Lung (tissue), 11 donors: ENCODE measurements at regions not wholly inside any gene's neighbourhood (a gene's known extent, or its start where the extent isn't known, plus 50 kb on each side); places are given as distances from the start of the nearest gene placed in this dataset.

Experiments
- ATAC-seq: fragments of 200-7000 bp; cut with Tn5 transposase; one replicate; pipeline ENCODE4 v1.9.1; 2020; ENCODE audit warnings: moderate number of reproducible peaks; ENCODE audit not compliant: insufficient read depth, low FRiP score
- DNase-seq, 3 donors: peaks; one replicate each; pipeline ENCODE4 v3.0.0-alpha.2; 2013 to 2017
- H3K27ac ChIP-seq, 2 donors: one replicate each; pipeline ENCODE4 v1.5.1; 2013; ENCODE audit warnings: mild to moderate bottlenecking in 2 of 2, moderate library complexity in 2 of 2, control low read depth in 1 of 2, inconsistent platforms in 1 of 2, low read depth in 1 of 2, low read length in 1 of 2
- H3K27me3 ChIP-seq, 3 donors: one replicate each; pipeline ENCODE4 v1.5.1; 2013; ENCODE audit warnings: low read length in 2 of 3; ENCODE audit not compliant: control insufficient read depth in 3 of 3, insufficient read depth in 3 of 3
- H3K36me3 ChIP-seq, 4 donors: one replicate each; pipeline ENCODE4 v1.5.1; 2013; ENCODE audit warnings: low read length in 4 of 4, mild to moderate bottlenecking in 1 of 4, moderate library complexity in 1 of 4; ENCODE audit not compliant: control insufficient read depth in 4 of 4, insufficient read depth in 4 of 4
- H3K4me1 ChIP-seq, 5 donors: one replicate each; pipeline ENCODE4 v1.5.1; 2013; ENCODE audit warnings: low read length in 5 of 5, mild to moderate bottlenecking in 2 of 5, moderate library complexity in 1 of 5; ENCODE audit not compliant: control insufficient read depth in 5 of 5, insufficient read depth in 5 of 5
- H3K4me3 ChIP-seq: one replicate; pipeline ENCODE4 v1.5.1; 2013; ENCODE audit warnings: mild to moderate bottlenecking, control low read depth, moderate library complexity
- H3K9ac ChIP-seq, 2 donors: one replicate each; pipeline ENCODE4 v1.5.1; 2013; ENCODE audit warnings: low read length in 2 of 2, control low read depth in 1 of 2; ENCODE audit not compliant: insufficient read depth in 1 of 2
- H3K9me3 ChIP-seq, 4 donors: one replicate each; pipeline ENCODE4 v1.5.1; 2013; ENCODE audit warnings: low read length in 3 of 4, mild to moderate bottlenecking in 1 of 4, moderate library complexity in 1 of 4; ENCODE audit not compliant: control insufficient read depth in 4 of 4, insufficient read depth in 3 of 4
- WGBS, 2 donors: extraction: QIAGEN DNeasy Blood & Tissue Kit; methylation state at CpG; one replicate each; pipeline ENCODE4 v1.1.7; 2013; 5-methylcytosine and 5-hydroxymethylcytosine counted together
- TF ChIP-seq, protein P1 (sequence below): IDR thresholded peaks from 2 replicates; pipeline ENCODE4 v1.5.1; 2012; ENCODE audit warnings: mild to moderate bottlenecking; ENCODE audit errors: control extremely low read depth, extremely low read depth
- donor health status: control.
- donor health status: control.
- donor health status: Bipolar disorder and iron deficiency.
- donor health status: healthy.
- donor health status: DM: yes; HTN: yes; CAD: no.

DNA sequence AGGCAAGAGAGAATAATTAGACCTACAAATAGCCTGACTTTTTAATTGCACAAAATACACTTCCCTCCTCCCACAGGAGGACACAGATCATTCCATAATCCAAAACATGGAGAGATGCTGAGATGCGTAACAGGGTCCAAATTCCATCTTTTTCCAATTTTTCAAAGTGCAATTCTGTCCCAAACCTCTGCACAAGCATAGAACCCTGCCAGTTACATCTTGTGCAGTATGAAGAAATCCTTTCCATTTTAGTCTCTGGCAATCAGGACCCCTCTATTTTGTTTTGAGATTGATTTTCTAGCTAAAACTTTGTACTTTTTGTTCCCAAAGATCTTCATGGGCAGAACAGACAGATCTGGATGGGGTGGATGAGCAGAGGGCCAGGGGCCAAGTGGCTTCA lies 209.2 kb downstream of the B3GLCT start:
- TF ChIP-seq, protein P1, sequence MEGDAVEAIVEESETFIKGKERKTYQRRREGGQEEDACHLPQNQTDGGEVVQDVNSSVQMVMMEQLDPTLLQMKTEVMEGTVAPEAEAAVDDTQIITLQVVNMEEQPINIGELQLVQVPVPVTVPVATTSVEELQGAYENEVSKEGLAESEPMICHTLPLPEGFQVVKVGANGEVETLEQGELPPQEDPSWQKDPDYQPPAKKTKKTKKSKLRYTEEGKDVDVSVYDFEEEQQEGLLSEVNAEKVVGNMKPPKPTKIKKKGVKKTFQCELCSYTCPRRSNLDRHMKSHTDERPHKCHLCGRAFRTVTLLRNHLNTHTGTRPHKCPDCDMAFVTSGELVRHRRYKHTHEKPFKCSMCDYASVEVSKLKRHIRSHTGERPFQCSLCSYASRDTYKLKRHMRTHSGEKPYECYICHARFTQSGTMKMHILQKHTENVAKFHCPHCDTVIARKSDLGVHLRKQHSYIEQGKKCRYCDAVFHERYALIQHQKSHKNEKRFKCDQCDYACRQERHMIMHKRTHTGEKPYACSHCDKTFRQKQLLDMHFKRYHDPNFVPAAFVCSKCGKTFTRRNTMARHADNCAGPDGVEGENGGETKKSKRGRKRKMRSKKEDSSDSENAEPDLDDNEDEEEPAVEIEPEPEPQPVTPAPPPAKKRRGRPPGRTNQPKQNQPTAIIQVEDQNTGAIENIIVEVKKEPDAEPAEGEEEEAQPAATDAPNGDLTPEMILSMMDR: no peak
- H3K9me3 ChIP-seq: no peaks in the 10 kb centered on the region
- peaks cover 0 to 2% (median 0%) of the 10 kb centered on the region in 3 donors for H3K27me3 ChIP-seq
- ATAC-seq (no peak), DNase-seq (no peak)
- WGBS, 2 donors: 88 to 89% methylated on average over 1 of the region's 1 CpG
- no peak overlapping the region for H3K27ac ChIP-seq
- H3K9ac ChIP-seq: no peak overlapping the region
- H3K4me3 ChIP-seq: no peak overlapping the region
- H3K4me1 ChIP-seq: no peaks in the 10 kb centered on the region
- no peaks in the 10 kb centered on the region for H3K36me3 ChIP-seq

DNA sequence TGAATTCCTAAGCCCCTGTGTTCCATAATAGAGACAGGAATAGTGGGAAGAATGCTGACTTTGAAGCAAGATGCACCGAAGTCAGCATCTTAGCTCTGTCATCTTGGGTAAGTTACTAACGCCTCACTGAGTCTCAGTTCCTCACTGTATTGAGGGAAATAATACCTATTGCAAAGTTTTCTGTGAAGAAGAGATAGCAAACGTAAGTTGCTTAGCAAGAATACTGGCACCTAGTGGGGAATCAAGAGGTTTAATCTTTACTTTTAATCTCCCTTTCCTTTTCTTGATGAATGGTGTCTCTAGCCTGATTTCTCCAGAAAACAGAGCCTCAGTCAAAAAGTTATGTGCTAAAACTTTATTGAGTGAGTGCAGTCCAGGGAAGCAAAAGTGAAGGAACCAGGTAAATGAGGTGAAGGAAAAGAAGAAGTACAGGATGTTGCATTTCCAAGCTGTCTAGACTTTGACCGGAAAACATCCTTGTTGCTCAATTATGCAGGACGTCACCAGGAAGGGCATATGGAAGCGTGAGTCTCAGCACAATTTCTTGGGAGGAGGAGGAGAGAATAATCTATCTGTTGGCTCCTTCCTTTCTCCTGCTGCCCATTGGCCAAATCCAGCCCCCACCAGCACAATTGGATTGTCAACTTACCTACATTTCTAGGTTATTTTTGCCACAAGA lies 210.0 kb downstream of the B3GLCT start:
- Histone ChIP-seq H3K4me3 (no peak overlapping the region), H3K9me3 (no peaks in the 10 kb centered on the region), H3K9ac (no peak overlapping the region), H3K36me3 (no peaks in the 10 kb centered on the region), H3K27me3 (peaks cover 0 to 2% (median 0%) of the 10 kb centered on the region in 3 donors), H3K4me1 (no peaks in the 10 kb centered on the region), H3K27ac (no peak overlapping the region)
- TF ChIP-seq, protein P1: no peak
- 56% methylated on average over 6 of the region's 6 CpGs for WGBS, 2 donors
- DNase-seq (no peak), ATAC-seq (no peak)

DNA sequence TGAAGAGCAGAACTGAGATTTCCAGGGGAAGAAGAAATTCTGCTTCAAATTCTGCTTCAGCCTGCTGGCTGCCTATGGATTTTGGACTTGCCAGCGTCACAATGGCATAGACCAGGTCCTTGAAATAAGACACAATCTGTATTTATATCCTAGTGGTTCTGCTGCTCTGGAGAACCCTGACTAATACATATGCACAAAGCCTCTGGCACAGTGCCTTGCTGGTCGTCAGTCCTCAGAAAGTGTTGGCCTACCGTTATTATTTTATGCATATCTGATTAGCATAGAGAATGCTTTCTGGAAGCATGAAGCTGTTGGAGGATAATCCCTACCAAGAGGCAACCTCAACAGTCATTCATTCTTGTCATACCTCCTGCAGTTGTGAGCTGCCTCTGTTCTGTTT lies 213.7 kb downstream of the B3GLCT start:
- peaks cover 0 to 2% (median 0%) of the 10 kb centered on the region in 3 donors for H3K27me3 ChIP-seq
- H3K9ac ChIP-seq: no peak overlapping the region
- no peak overlapping the region for H3K4me3 ChIP-seq
- ATAC-seq: no peak
- no peaks in the 10 kb centered on the region for H3K36me3 ChIP-seq
- no peaks in the 10 kb centered on the region for H3K9me3 ChIP-seq
- DNase-seq: no peak
- H3K4me1 ChIP-seq: no peaks in the 10 kb centered on the region
- 75 to 87% methylated on average over 3 of the region's 3 CpGs for WGBS, 2 donors
- H3K27ac ChIP-seq: no peak overlapping the region
- TF ChIP-seq, protein P1: no peak

DNA sequence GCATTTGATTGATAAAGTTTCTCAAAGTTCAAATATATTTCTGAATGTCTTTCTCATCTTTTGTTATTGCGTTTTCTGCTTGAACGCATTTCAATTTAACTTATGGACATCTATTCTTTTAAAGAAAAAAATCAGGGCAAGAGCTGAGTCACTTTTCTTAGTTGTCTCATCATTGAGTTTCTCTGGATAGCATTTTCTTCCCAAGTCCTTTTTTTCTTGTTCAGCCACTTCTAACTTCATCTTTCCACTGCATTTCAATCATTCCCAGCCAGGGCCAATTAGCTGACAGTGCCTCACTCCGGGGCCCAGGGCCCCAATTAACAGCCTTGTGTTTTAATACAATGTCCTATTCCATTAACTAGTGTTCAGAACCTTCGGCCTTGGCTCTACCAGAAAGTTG lies 216.3 kb downstream of the B3GLCT start:
- DNase-seq: no peak
- Histone ChIP-seq H3K36me3 (no peaks in the 10 kb centered on the region), H3K4me1 (no peaks in the 10 kb centered on the region)

More for the DNA sequence above, 216.3 kb downstream of the B3GLCT start:
- Histone ChIP-seq H3K9me3 (no peaks in the 10 kb centered on the region), H3K4me3 (no peak overlapping the region), H3K9ac (no peak overlapping the region), H3K27me3 (no peaks in the 10 kb centered on the region), H3K27ac (no peak overlapping the region)
- ATAC-seq: no peak
- 86 to 91% methylated on average over 4 of the region's 4 CpGs for WGBS, 2 donors
- TF ChIP-seq, protein P1: no peak
